LoVo (cell line): ENCODE measurements at regions not wholly inside any gene's neighbourhood (a gene's known extent, or its start where the extent isn't known, plus 50 kb on each side); places are given as distances from the start of the nearest gene placed in this dataset.

Experiments used
- DNase-seq: peaks from one replicate; pipeline ENCODE4 v3.0.0-alpha.2; 2016; ENCODE audit warnings: low spot score

GRCh38 chr1:70891051-70891843, 156.4 kb downstream of the PTGER3 start:
- no peak for DNase-seq

GRCh38 chr1:70892140-70892539, 155.5 kb downstream of the PTGER3 start:
- DNase-seq, result no peak

GRCh38 chr1:70892930-70893329, 154.7 kb downstream of the PTGER3 start:
- DNase-seq, result no peak

- DNase-seq, result no peak
Observed at GRCh38 chr1:70893381-70893780, 154.2 kb downstream of the PTGER3 start.

- DNase-seq, result no peak
Observed at GRCh38 chr1:70895531-70895930, 152.1 kb downstream of the PTGER3 start.

GRCh38 chr1:70896224-70896623, 151.4 kb downstream of the PTGER3 start:
- DNase-seq, result no peak

- DNase-seq, result no peak
Observed at GRCh38 chr1:70897273-70897672, 150.3 kb downstream of the PTGER3 start.

GRCh38 chr1:70899735-70900134, 147.9 kb downstream of the PTGER3 start:
- DNase-seq, result no peak

GRCh38 chr1:70902211-70902610, 145.4 kb downstream of the PTGER3 start:
- DNase-seq, result no peak

GRCh38 chr1:70906800-70907199, 140.8 kb downstream of the PTGER3 start:
- no peak for DNase-seq

- no peak for DNase-seq
Observed at GRCh38 chr1:70907563-70908310, 139.9 kb downstream of the PTGER3 start.

- no peak for DNase-seq
Observed at GRCh38 chr1:70909262-70909822, 138.3 kb downstream of the PTGER3 start.

GRCh38 chr1:70910013-70910412, 137.6 kb downstream of the PTGER3 start:
- DNase-seq, result no peak

GRCh38 chr1:70911861-70912260, 135.8 kb downstream of the PTGER3 start:
- DNase-seq, result no peak

- DNase-seq, result no peak
Observed at GRCh38 chr1:70914224-70914623, 133.4 kb downstream of the PTGER3 start.

- DNase-seq, result no peak
Observed at GRCh38 chr1:70915258-70916033, 132.2 kb downstream of the PTGER3 start.

- DNase-seq, result no peak
Observed at GRCh38 chr1:70916034-70916427, 131.6 kb downstream of the PTGER3 start.

- DNase-seq, result no peak
Observed at GRCh38 chr1:70919706-70920323, 127.8 kb downstream of the PTGER3 start.
